ENCODE measurements at regions not wholly inside any gene's neighbourhood (a gene's known extent, or its start where the extent isn't known, plus 50 kb on each side); places are given as distances from the start of the nearest gene placed in this dataset.
"Not testable (repeated sequence)": the region's sequence is repeated elsewhere in the genome, so short reads cannot be mapped to it uniquely, and the experiment has no call there.

- no peak overlapping the region for H3K27ac ChIP-seq (ENCODE audit: low read depth, low read length)
- no peaks in the 10 kb centered on the region for H3K36me3 ChIP-seq (ENCODE audit: control insufficient read depth in 1 of 2, insufficient read depth in 2 of 2, low read length in 2 of 2)
- no peak overlapping the region for H3K9ac ChIP-seq (ENCODE audit: low read depth in 1 of 2, low read length in 2 of 2)
Observed at GRCh38 chr13:22874839-22875238, 305.9 kb upstream of the SGCG start.

GRCh38 chr13:22877421-22877820 is 303.4 kb upstream of the SGCG start:
- no peaks in the 10 kb centered on the region for H3K27me3 ChIP-seq (ENCODE audit: control insufficient read depth in 1 of 2, insufficient read depth in 2 of 2, low read length in 2 of 2)
- H3K4me3 ChIP-seq (ENCODE audit: low read depth in 1 of 2, low read length in 2 of 2) = no peak overlapping the region
- peaks cover 0 to 3% of the 10 kb centered on the region in 2 donors for H3K9me3 ChIP-seq (ENCODE audit: control insufficient read depth in 1 of 2, low read length in 2 of 2)
- H3K27ac ChIP-seq (ENCODE audit: low read depth, low read length) = no peak overlapping the region
- H3K36me3 ChIP-seq (ENCODE audit: control insufficient read depth in 1 of 2, insufficient read depth in 2 of 2, low read length in 2 of 2) = no peaks in the 10 kb centered on the region
- no peak overlapping the region for H3K9ac ChIP-seq (ENCODE audit: low read depth in 1 of 2, low read length in 2 of 2)
- no peaks in the 10 kb centered on the region for H3K4me1 ChIP-seq (ENCODE audit: control insufficient read depth in 1 of 2, insufficient read depth in 2 of 2, low read length in 2 of 2)

More at GRCh38 chr13:22874839-22875238, 305.9 kb upstream of the SGCG start:
- no peaks in the 10 kb centered on the region for H3K27me3 ChIP-seq (ENCODE audit: control insufficient read depth in 1 of 2, insufficient read depth in 2 of 2, low read length in 2 of 2)
- H3K4me1 ChIP-seq (ENCODE audit: control insufficient read depth in 1 of 2, insufficient read depth in 2 of 2, low read length in 2 of 2) = no peaks in the 10 kb centered on the region
- H3K9me3 ChIP-seq (ENCODE audit: control insufficient read depth in 1 of 2, low read length in 2 of 2) = peaks cover 0 to 3% of the 10 kb centered on the region in 2 donors
- H3K4me3 ChIP-seq (ENCODE audit: low read depth in 1 of 2, low read length in 2 of 2) = no peak overlapping the region

- Histone ChIP-seq H3K27ac (ENCODE audit: low read depth, low read length) (no peak overlapping the region), H3K36me3 (ENCODE audit: control insufficient read depth in 1 of 2, insufficient read depth in 2 of 2, low read length in 2 of 2) (no peaks in the 10 kb centered on the region)
Observed at GRCh38 chr13:22880741-22881720, 299.7 kb upstream of the SGCG start.

GRCh38 chr13:22881721-22882608 is 298.8 kb upstream of the SGCG start:
- H3K4me3 ChIP-seq (ENCODE audit: low read depth in 1 of 2, low read length in 2 of 2); H3K9ac ChIP-seq (ENCODE audit: low read depth in 1 of 2, low read length in 2 of 2); H3K4me1 ChIP-seq (ENCODE audit: control insufficient read depth in 1 of 2, insufficient read depth in 2 of 2, low read length in 2 of 2); H3K36me3 ChIP-seq (ENCODE audit: control insufficient read depth in 1 of 2, insufficient read depth in 2 of 2, low read length in 2 of 2); H3K27ac ChIP-seq (ENCODE audit: low read depth, low read length); H3K9me3 ChIP-seq (ENCODE audit: control insufficient read depth in 1 of 2, low read length in 2 of 2); H3K27me3 ChIP-seq (ENCODE audit: control insufficient read depth in 1 of 2, insufficient read depth in 2 of 2, low read length in 2 of 2): not testable (repeated sequence)

More at GRCh38 chr13:22880741-22881720, 299.7 kb upstream of the SGCG start:
- Histone ChIP-seq H3K4me1 (ENCODE audit: control insufficient read depth in 1 of 2, insufficient read depth in 2 of 2, low read length in 2 of 2) (no peaks in the 10 kb centered on the region), H3K4me3 (ENCODE audit: low read depth in 1 of 2, low read length in 2 of 2) (no peak overlapping the region), H3K27me3 (ENCODE audit: control insufficient read depth in 1 of 2, insufficient read depth in 2 of 2, low read length in 2 of 2) (no peaks in the 10 kb centered on the region), H3K9ac (ENCODE audit: low read depth in 1 of 2, low read length in 2 of 2) (no peak overlapping the region), H3K9me3 (ENCODE audit: control insufficient read depth in 1 of 2, low read length in 2 of 2) (peaks cover 0 to 3% of the 10 kb centered on the region in 2 donors)

- Histone ChIP-seq H3K9ac (ENCODE audit: low read depth in 1 of 2, low read length in 2 of 2) (no peak overlapping the region), H3K4me1 (ENCODE audit: control insufficient read depth in 1 of 2, insufficient read depth in 2 of 2, low read length in 2 of 2) (no peaks in the 10 kb centered on the region), H3K4me3 (ENCODE audit: low read depth in 1 of 2, low read length in 2 of 2) (no peak overlapping the region), H3K9me3 (ENCODE audit: control insufficient read depth in 1 of 2, low read length in 2 of 2) (no peaks in the 10 kb centered on the region), H3K36me3 (ENCODE audit: control insufficient read depth in 1 of 2, insufficient read depth in 2 of 2, low read length in 2 of 2) (no peaks in the 10 kb centered on the region), H3K27me3 (ENCODE audit: control insufficient read depth in 1 of 2, insufficient read depth in 2 of 2, low read length in 2 of 2) (no peaks in the 10 kb centered on the region), H3K27ac (ENCODE audit: low read depth, low read length) (no peak overlapping the region)
Observed at GRCh38 chr13:22883262-22883840, 297.4 kb upstream of the SGCG start.

GRCh38 chr13:22883956-22884355 is 296.8 kb upstream of the SGCG start:
- Histone ChIP-seq H3K27me3 (ENCODE audit: control insufficient read depth in 1 of 2, insufficient read depth in 2 of 2, low read length in 2 of 2) (no peaks in the 10 kb centered on the region), H3K4me1 (ENCODE audit: control insufficient read depth in 1 of 2, insufficient read depth in 2 of 2, low read length in 2 of 2) (no peaks in the 10 kb centered on the region), H3K9me3 (ENCODE audit: control insufficient read depth in 1 of 2, low read length in 2 of 2) (no peaks in the 10 kb centered on the region), H3K9ac (ENCODE audit: low read depth in 1 of 2, low read length in 2 of 2) (no peak overlapping the region), H3K36me3 (ENCODE audit: control insufficient read depth in 1 of 2, insufficient read depth in 2 of 2, low read length in 2 of 2) (no peaks in the 10 kb centered on the region), H3K27ac (ENCODE audit: low read depth, low read length) (no peak overlapping the region), H3K4me3 (ENCODE audit: low read depth in 1 of 2, low read length in 2 of 2) (no peak overlapping the region)

GRCh38 chr13:22886061-22886460 is 294.7 kb upstream of the SGCG start:
- H3K4me1 ChIP-seq (ENCODE audit: control insufficient read depth in 1 of 2, insufficient read depth in 2 of 2, low read length in 2 of 2); H3K9ac ChIP-seq (ENCODE audit: low read depth in 1 of 2, low read length in 2 of 2); H3K4me3 ChIP-seq (ENCODE audit: low read depth in 1 of 2, low read length in 2 of 2); H3K27me3 ChIP-seq (ENCODE audit: control insufficient read depth in 1 of 2, insufficient read depth in 2 of 2, low read length in 2 of 2); H3K27ac ChIP-seq (ENCODE audit: low read depth, low read length); H3K9me3 ChIP-seq (ENCODE audit: control insufficient read depth in 1 of 2, low read length in 2 of 2); H3K36me3 ChIP-seq (ENCODE audit: control insufficient read depth in 1 of 2, insufficient read depth in 2 of 2, low read length in 2 of 2): not testable (repeated sequence)

GRCh38 chr13:22889376-22889775 is 291.4 kb upstream of the SGCG start:
- not testable (repeated sequence) for H3K4me1 ChIP-seq (ENCODE audit: control insufficient read depth in 1 of 2, insufficient read depth in 2 of 2, low read length in 2 of 2); H3K27ac ChIP-seq (ENCODE audit: low read depth, low read length)

GRCh38 chr13:22893204-22893603 is 287.6 kb upstream of the SGCG start:
- no peaks in the 10 kb centered on the region for H3K4me1 ChIP-seq (ENCODE audit: control insufficient read depth in 1 of 2, insufficient read depth in 2 of 2, low read length in 2 of 2)
- peak overlapping the region in 1 of 2 donors; percentile 7 for H3K4me3 ChIP-seq (ENCODE audit: low read depth in 1 of 2, low read length in 2 of 2)
- H3K27me3 ChIP-seq (ENCODE audit: control insufficient read depth in 1 of 2, insufficient read depth in 2 of 2, low read length in 2 of 2) = no peaks in the 10 kb centered on the region
- no peaks in the 10 kb centered on the region for H3K36me3 ChIP-seq (ENCODE audit: control insufficient read depth in 1 of 2, insufficient read depth in 2 of 2, low read length in 2 of 2)
- H3K9me3 ChIP-seq (ENCODE audit: control insufficient read depth in 1 of 2, low read length in 2 of 2) = no peaks in the 10 kb centered on the region
- H3K27ac ChIP-seq (ENCODE audit: low read depth, low read length) = no peak overlapping the region
- no peak overlapping the region for H3K9ac ChIP-seq (ENCODE audit: low read depth in 1 of 2, low read length in 2 of 2)

More at GRCh38 chr13:22889376-22889775, 291.4 kb upstream of the SGCG start:
- H3K9me3 ChIP-seq (ENCODE audit: control insufficient read depth in 1 of 2, low read length in 2 of 2); H3K36me3 ChIP-seq (ENCODE audit: control insufficient read depth in 1 of 2, insufficient read depth in 2 of 2, low read length in 2 of 2); H3K4me3 ChIP-seq (ENCODE audit: low read depth in 1 of 2, low read length in 2 of 2); H3K9ac ChIP-seq (ENCODE audit: low read depth in 1 of 2, low read length in 2 of 2); H3K27me3 ChIP-seq (ENCODE audit: control insufficient read depth in 1 of 2, insufficient read depth in 2 of 2, low read length in 2 of 2): not testable (repeated sequence)

- Histone ChIP-seq H3K4me3 (ENCODE audit: low read depth in 1 of 2, low read length in 2 of 2) (no peak overlapping the region), H3K36me3 (ENCODE audit: control insufficient read depth in 1 of 2, insufficient read depth in 2 of 2, low read length in 2 of 2) (no peaks in the 10 kb centered on the region), H3K4me1 (ENCODE audit: control insufficient read depth in 1 of 2, insufficient read depth in 2 of 2, low read length in 2 of 2) (no peaks in the 10 kb centered on the region), H3K9ac (ENCODE audit: low read depth in 1 of 2, low read length in 2 of 2) (no peak overlapping the region), H3K27me3 (ENCODE audit: control insufficient read depth in 1 of 2, insufficient read depth in 2 of 2, low read length in 2 of 2) (no peaks in the 10 kb centered on the region), H3K27ac (ENCODE audit: low read depth, low read length) (no peak overlapping the region), H3K9me3 (ENCODE audit: control insufficient read depth in 1 of 2, low read length in 2 of 2) (no peaks in the 10 kb centered on the region)
Observed at GRCh38 chr13:22893777-22894176, 287.0 kb upstream of the SGCG start.

Measured in duodenal mucosa (tissue), 2 donors.